ENCODE measurements at regions not wholly inside any gene's neighbourhood (a gene's known extent, or its start where the extent isn't known, plus 50 kb on each side); places are given as distances from the start of the nearest gene placed in this dataset.

- intact Hi-C loops (cut with micrococcal nuclease), result no loop called here
- no TSS peak for BruUV-seq (replicated peaks)
These were observed 75.4 kb upstream of the UBE2E3 start for GRCh38 chr2:180905002-180905401.

More at GRCh38 chr2:180905002-180905401, 75.4 kb upstream of the UBE2E3 start:
- no CpG with 5 or more reads among the region's 4 CpGs for WGBS, 2 experiments (ENCODE audit: extremely low coverage in 2 of 2, insufficient read length in 1 of 2)
- Histone ChIP-seq H2BK5ac (ENCODE audit: low read depth, low read length, poor library complexity, severe bottlenecking) (no peak overlapping the region), H3K27me3 (ENCODE audit: control insufficient read depth, insufficient read depth, low read length) (no peaks in the 10 kb centered on the region), H3K4me3 (ENCODE audit: insufficient read depth, low read depth, low read length) (no peak overlapping the region), H3K9me3 (ENCODE audit: control insufficient read depth, insufficient read depth, low read length) (no peaks in the 10 kb centered on the region), H2BK20ac (ENCODE audit: low read depth, low read length) (no peak overlapping the region), H4K8ac (ENCODE audit: low read depth in 2 of 2, low read length in 2 of 2) (no peak overlapping the region), H2BK15ac (ENCODE audit: low read depth, low read length) (no peak overlapping the region), H4K5ac (ENCODE audit: low read depth, low read length) (no peak overlapping the region), H3K36me3 (ENCODE audit: control insufficient read depth, insufficient read depth, low read length) (no peaks in the 10 kb centered on the region), H3K9me1 (ENCODE audit: insufficient read depth, low read length) (no peaks in the 10 kb centered on the region), H3K79me1 (ENCODE audit: low read depth in 1 of 2, low read length in 2 of 2) (no peaks in the 10 kb centered on the region), H2AK9ac (replicated peaks; ENCODE audit: low read depth, low read length, poor library complexity) (no peak overlapping the region), H3K18ac (ENCODE audit: low read depth, low read length) (no peak overlapping the region), H4K20me1 (ENCODE audit: insufficient read depth, low read length) (no peaks in the 10 kb centered on the region), H3K27ac (ENCODE audit: insufficient read depth, low read length) (no peak overlapping the region), H3K4me2 (ENCODE audit: low read depth, low read length) (no peak overlapping the region), H3K23ac (ENCODE audit: low read depth, low read length) (no peak overlapping the region), H2AK5ac (ENCODE audit: low read depth, low read length) (no peak overlapping the region), H3K56ac (ENCODE audit: extremely low read depth, insufficient read depth, low read length) (no peak overlapping the region), H3K4me1 (ENCODE audit: control insufficient read depth, insufficient read depth, low read length) (peaks cover 2% of the 10 kb centered on the region; the same call in 1 of the 2 replicates), H2AFZ (replicated peaks; ENCODE audit: low read length, poor library complexity) (no peak overlapping the region), H3K14ac (replicated peaks; ENCODE audit: low read depth, low read length) (no peak overlapping the region), H4K91ac (ENCODE audit: insufficient read depth, low read depth, low read length) (no peak overlapping the region), H2BK120ac (ENCODE audit: low read depth, low read length) (no peak overlapping the region), H3K9ac (ENCODE audit: low read depth, low read length) (no peak overlapping the region), H3K4ac (ENCODE audit: low read depth, low read length) (no peak overlapping the region)
- in situ Hi-C loops (cut with MboI; ENCODE audit: low sequenced_read_pairs) (no loop called here), dilution Hi-C loops (cut with HindIII; ENCODE audit: low sequenced_read_pairs, unreplicated experiment) (no loop called here)
- ATAC-seq (ENCODE audit: low read depth) (no peak), DNase-seq (peak; percentile 19)
- ChIA-PET CTCF (interaction anchor here (1.0 kb wide), 1 partner anchor 385 kb away, joined by 3 read pairs; no protein-coding TSS in a partner anchor), POLR2A (ENCODE audit: unreplicated experiment) (no interaction called here)
- TF ChIP-seq SMC3 (IDR thresholded peaks at IDR 0.05; ENCODE audit: low read depth, low read length) (no peak), CEBPB (IDR thresholded peaks at IDR 0.05; ENCODE audit: low read depth, low read length) (peak; percentile 30; the same call in 1 of the 2 replicates), MAFK (IDR thresholded peaks at IDR 0.05; ENCODE audit: low read depth, low read length) (no peak), POLR2A (IDR thresholded peaks at IDR 0.05; ENCODE audit: low read depth, low read length) (no peak), CTCF (conservative IDR thresholded peaks at IDR 0.05; ENCODE audit: low read depth, low read length) (no peak)
